Mucosa of gallbladder (tissue), 1 donor: ENCODE measurements at regions not wholly inside any gene's neighbourhood (a gene's known extent, or its start where the extent isn't known, plus 50 kb on each side); places are given as distances from the start of the nearest gene placed in this dataset.
A peak's percentile ranks its signal among the peaks of the same experiment; 100 is the strongest.

Experiments
- DNase-seq: peaks from one replicate; pipeline ENCODE4 v3.0.0-alpha.2; 2020; ENCODE audit warnings: low spot score
- donor health status: DM: no; HTN: no; CAD: no.

- DNase-seq, result peak; percentile 79
These were observed 164.9 kb downstream of the DHX15 start for GRCh38 chr4:24419181-24420034.

GRCh38 chr4:24417206-24417605 is 167.1 kb downstream of the DHX15 start:
- no peak for DNase-seq

- no peak for DNase-seq
These were observed 168.1 kb downstream of the DHX15 start for GRCh38 chr4:24416293-24416692.

- no peak for DNase-seq
These were observed 171.0 kb downstream of the DHX15 start for GRCh38 chr4:24413311-24413784.

GRCh38 chr4:24411806-24412205 is 172.5 kb downstream of the DHX15 start:
- no peak for DNase-seq

GRCh38 chr4:24411299-24411698 is 173.1 kb downstream of the DHX15 start:
- DNase-seq, result no peak

GRCh38 chr4:24408640-24409039 is 175.7 kb downstream of the DHX15 start:
- no peak for DNase-seq

- DNase-seq, result no peak
These were observed 178.4 kb downstream of the DHX15 start for GRCh38 chr4:24405926-24406325.

- no peak for DNase-seq
These were observed 179.0 kb downstream of the DHX15 start for GRCh38 chr4:24405341-24405740.

GRCh38 chr4:24404281-24404680 is 180.1 kb downstream of the DHX15 start:
- no peak for DNase-seq

GRCh38 chr4:24403265-24403664 is 181.1 kb downstream of the DHX15 start:
- DNase-seq, result no peak

- no peak for DNase-seq
These were observed 183.8 kb downstream of the DHX15 start for GRCh38 chr4:24400537-24400936.

GRCh38 chr4:24396988-24397387 is 187.4 kb downstream of the DHX15 start:
- DNase-seq, result no peak

- DNase-seq, result no peak
These were observed 188.4 kb downstream of the DHX15 start for GRCh38 chr4:24395937-24396336.

- no peak for DNase-seq
These were observed 190.3 kb downstream of the DHX15 start for GRCh38 chr4:24394041-24394440.

- no peak for DNase-seq
These were observed 191.7 kb downstream of the DHX15 start for GRCh38 chr4:24392613-24393012.

- DNase-seq, result peak; percentile 23
These were observed 202.0 kb downstream of the DHX15 start for GRCh38 chr4:24382381-24382780.

GRCh38 chr4:24380957-24381665 is 203.2 kb downstream of the DHX15 start:
- DNase-seq, result no peak

GRCh38 chr4:24373704-24374103 is 210.7 kb downstream of the DHX15 start:
- DNase-seq, result no peak

GRCh38 chr4:24372881-24373280 is 211.5 kb downstream of the DHX15 start:
- DNase-seq, result no peak

- no peak for DNase-seq
These were observed 212.0 kb downstream of the DHX15 start for GRCh38 chr4:24372341-24372740.

GRCh38 chr4:24370421-24370820 is 213.9 kb downstream of the DHX15 start:
- DNase-seq, result no peak

- DNase-seq, result no peak
These were observed 214.8 kb downstream of the DHX15 start for GRCh38 chr4:24369507-24370029.
